Spleen (tissue), 11 donors: ENCODE measurements at regions not wholly inside any gene's neighbourhood (a gene's known extent, or its start where the extent isn't known, plus 50 kb on each side); places are given as distances from the start of the nearest gene placed in this dataset.
"Not testable (repeated sequence)": the region's sequence is repeated elsewhere in the genome, so short reads cannot be mapped to it uniquely, and the experiment has no call there.

Experiments used
- DNase-seq: peaks from one replicate; pipeline ENCODE4 v3.0.0-alpha.2; 2020
- H3K27ac ChIP-seq, 8 donors: fragments of 200-600 bp; sonication (generic) in 7 of 8; 1 replicate in 4 of 8; 2 replicates in 4 of 8; pipeline versions ENCODE4 v1.5.0 to v1.8.0; 2016 to 2021; ENCODE audit warnings: inconsistent platforms in 4 of 8, mild to moderate bottlenecking in 4 of 8, moderate library complexity in 1 of 8
- H3K27me3 ChIP-seq, 7 donors: fragments of 200-600 bp; sonication (generic) in 6 of 7; replicated peaks in 1 of 7; 1 replicate in 4 of 7; 2 replicates in 3 of 7; pipeline versions ENCODE4 v1.5.0 to v1.8.0; 2016 to 2021; ENCODE audit warnings: inconsistent platforms in 3 of 7, mild to moderate bottlenecking in 1 of 7
- H3K36me3 ChIP-seq, 6 donors: fragments of 200-600 bp; sonication (generic) in 5 of 6; 1 replicate in 4 of 6; 2 replicates in 2 of 6; pipeline versions ENCODE4 v1.5.0 to v1.8.0; 2016 to 2021; ENCODE audit warnings: inconsistent platforms in 2 of 6
- H3K4me1 ChIP-seq, 6 donors: fragments of 200-600 bp; sonication (generic) in 5 of 6; 1 replicate in 3 of 6; 2 replicates in 3 of 6; pipeline versions ENCODE4 v1.5.0 to v1.8.0; 2016 to 2021; ENCODE audit warnings: inconsistent platforms in 3 of 6
- H3K4me3 ChIP-seq, 8 donors: fragments of 200-600 bp; sonication (generic) in 7 of 8; 1 replicate in 4 of 8; 2 replicates in 4 of 8; pipeline versions ENCODE4 v1.5.0 to v1.8.0; 2016 to 2021; ENCODE audit warnings: inconsistent platforms in 4 of 8, mild to moderate bottlenecking in 4 of 8, moderate library complexity in 2 of 8
- H3K9me3 ChIP-seq, 8 donors: fragments of 200-600 bp; sonication (generic) in 7 of 8; 1 replicate in 4 of 8; 2 replicates in 4 of 8; pipeline versions ENCODE4 v1.5.0 to v1.8.0; 2016 to 2021; ENCODE audit warnings: inconsistent platforms in 4 of 8
- CTCF ChIP-seq, 11 experiments: fragments of 200-600 bp in 7 of 11; fragments of 450-650 bp in 4 of 11; sonication (generic) in 4 of 11; IDR thresholded peaks in 8 of 11; conservative IDR thresholded peaks in 3 of 11; 1 replicate in 7 of 11; 2 replicates in 4 of 11; pipeline versions ENCODE4 v1.4.0 to v1.8.0; 2016 to 2021; ENCODE audit warnings: antibody characterized with exemption in 11 of 11, inconsistent platforms in 4 of 11, mild to moderate bottlenecking in 1 of 11
- POLR2A ChIP-seq, 3 donors: fragments of 450-650 bp; IDR thresholded peaks; one replicate each; pipeline ENCODE4 v1.5.1; 2017; ENCODE audit warnings: antibody characterized with exemption in 3 of 3, mild to moderate bottlenecking in 1 of 3
- POLR2AphosphoS5 ChIP-seq, 3 donors: sonication (generic); formaldehyde crosslinking; IDR thresholded peaks; one replicate each; pipeline ENCODE4 v1.5.1; 2017; ENCODE audit warnings: antibody characterized with exemption in 3 of 3
- WGBS, 5 donors: extraction: QIAGEN DNeasy Blood & Tissue Kit in 3 of 5; methylation state at CpG; one replicate each; pipeline versions ENCODE4 v1.1.5 to v1.1.7; 2013 to 2018; 5-methylcytosine and 5-hydroxymethylcytosine counted together
- intact Hi-C: fragments of 100-400 bp; cut with DNase I; formaldehyde crosslinking; loops from one replicate; pipeline ENCODE4 v1.15.0; 2023; ENCODE audit warnings: low total_unique reads
- donor health status: healthy with polysubstance abuse.
- donor health status: DM: no; HTN: no; CAD: no; lungs with moderate emphysema.
- donor health status: DM: no; HTN: no; CAD: no.
- donor health status: Bipolar disorder and iron deficiency.
- donor health status: healthy.
- donor health status: DM: no; HTN: no; CAD: no.
- donor health status: DM: yes; HTN: yes; CAD: no.

GRCh38 chr2:146716591-146716990 is 1128.2 kb upstream of the ACVR2A start:
- no peak overlapping the region for H3K27ac ChIP-seq
- no peak overlapping the region for H3K4me3 ChIP-seq
- TF ChIP-seq POLR2AphosphoS5 (IDR thresholded peaks at IDR 0.05), result no peak
- no peak for TF ChIP-seq POLR2A (IDR thresholded peaks at IDR 0.05)
- TF ChIP-seq CTCF (IDR thresholded peaks at IDR 0.05 in 8 of 11, conservative IDR thresholded peaks at IDR 0.05 in 3 of 11), result no peak
- H3K9me3 ChIP-seq, result peaks cover 0 to 22% (median 18%) of the 10 kb centered on the region in 8 donors
- H3K4me1 ChIP-seq, result no peaks in the 10 kb centered on the region
- no peak for DNase-seq
- no peaks in the 10 kb centered on the region for H3K36me3 ChIP-seq
- H3K27me3 ChIP-seq, result no peaks in the 10 kb centered on the region
- intact Hi-C loops, result no loop called here
- 42 to 59% (median 51%) methylated on average over 3 of the region's 3 CpGs for WGBS, 5 donors

- H3K27me3 ChIP-seq, result no peaks in the 10 kb centered on the region
- 49 to 61% (median 59%) methylated on average over 3 of the region's 3 CpGs for WGBS, 5 donors
- intact Hi-C loops, result no loop called here
- H3K9me3 ChIP-seq, result peaks cover 0 to 17% (median 2%) of the 10 kb centered on the region in 8 donors
- no peak overlapping the region for H3K27ac ChIP-seq
- H3K4me3 ChIP-seq, result no peak overlapping the region
- no peaks in the 10 kb centered on the region for H3K36me3 ChIP-seq
- DNase-seq, result no peak
- TF ChIP-seq POLR2A (IDR thresholded peaks at IDR 0.05) (no peak), POLR2AphosphoS5 (IDR thresholded peaks at IDR 0.05) (no peak), CTCF (IDR thresholded peaks at IDR 0.05 in 8 of 11, conservative IDR thresholded peaks at IDR 0.05 in 3 of 11) (no peak)
- H3K4me1 ChIP-seq, result no peaks in the 10 kb centered on the region
Measured at GRCh38 chr2:146709004-146709403, 1135.8 kb upstream of the ACVR2A start.

- Histone ChIP-seq H3K4me1 (no peaks in the 10 kb centered on the region), H3K4me3 (no peak overlapping the region), H3K27ac (no peak overlapping the region), H3K9me3 (peaks cover 0 to 66% (median 36%) of the 10 kb centered on the region in 8 donors), H3K27me3 (no peaks in the 10 kb centered on the region), H3K36me3 (no peaks in the 10 kb centered on the region)
- intact Hi-C loops, result no loop called here
- DNase-seq, result no peak
- 73 to 94% (median 93%) methylated on average over 1 of the region's 1 CpG for WGBS, 5 donors
- TF ChIP-seq POLR2AphosphoS5 (IDR thresholded peaks at IDR 0.05), result no peak
- TF ChIP-seq CTCF (IDR thresholded peaks at IDR 0.05 in 8 of 11, conservative IDR thresholded peaks at IDR 0.05 in 3 of 11), result no peak
- TF ChIP-seq POLR2A (IDR thresholded peaks at IDR 0.05), result no peak
Measured at GRCh38 chr2:146701183-146701582, 1143.6 kb upstream of the ACVR2A start.

GRCh38 chr2:146697307-146697706 is 1147.5 kb upstream of the ACVR2A start:
- no peaks in the 10 kb centered on the region for H3K27me3 ChIP-seq
- no peak overlapping the region for H3K4me3 ChIP-seq
- WGBS, 5 donors, result 89 to 98% (median 91%) methylated on average over 1 of the region's 1 CpG
- DNase-seq, result no peak
- no peaks in the 10 kb centered on the region for H3K36me3 ChIP-seq
- H3K9me3 ChIP-seq, result peaks cover 0 to 45% (median 14%) of the 10 kb centered on the region in 8 donors
- no peaks in the 10 kb centered on the region for H3K4me1 ChIP-seq
- H3K27ac ChIP-seq, result no peak overlapping the region
- intact Hi-C loops, result no loop called here
- TF ChIP-seq POLR2A (IDR thresholded peaks at IDR 0.05) (no peak), POLR2AphosphoS5 (IDR thresholded peaks at IDR 0.05) (no peak), CTCF (IDR thresholded peaks at IDR 0.05 in 8 of 11, conservative IDR thresholded peaks at IDR 0.05 in 3 of 11) (no peak)

- H3K4me3 ChIP-seq, H3K36me3 ChIP-seq, DNase-seq, H3K27ac ChIP-seq, H3K27me3 ChIP-seq, H3K4me1 ChIP-seq, intact Hi-C loops: not testable (repeated sequence)
- 65 to 96% (median 85%) methylated on average over 2 to 3 of the region's 3 CpGs for WGBS, 5 donors
- H3K9me3 ChIP-seq, result peaks cover 0 to 40% (median 9%) of the 10 kb centered on the region in 8 donors
Measured at GRCh38 chr2:146696787-146697186, 1148.0 kb upstream of the ACVR2A start.
